ENCODE measurements at regions not wholly inside any gene's neighbourhood (a gene's known extent, or its start where the extent isn't known, plus 50 kb on each side); places are given as distances from the start of the nearest gene placed in this dataset.

DNA sequence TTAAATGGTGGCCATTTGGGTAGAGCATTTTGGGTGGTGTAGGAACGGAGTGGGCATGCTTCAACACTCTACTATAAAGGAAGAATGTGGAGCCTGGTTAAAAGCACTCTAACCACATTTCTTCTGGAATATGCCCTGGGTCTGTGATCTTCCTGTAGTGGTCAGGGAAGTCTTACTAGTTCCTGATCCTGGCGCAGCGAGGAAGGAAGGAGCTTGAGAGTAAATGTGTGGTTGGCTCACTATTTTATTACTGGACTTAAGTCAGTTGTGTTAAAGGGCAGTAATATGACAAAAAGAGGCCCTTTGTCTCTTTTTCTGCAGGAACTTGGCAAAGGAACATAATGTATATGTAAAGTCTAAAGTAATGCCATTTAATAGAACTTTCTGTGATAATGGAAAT lies 197.6 kb upstream of the ZPLD1 start:
- WGBS (ENCODE audit: insufficient coverage, insufficient replicate concordance, low lambda C conversion rate, missing lambda C conversion rate): 61% methylated on average over 3 of the region's 3 CpGs
- Histone ChIP-seq H3K4me1 (ENCODE audit: control insufficient read depth, insufficient read depth, low read length) (peaks cover 9% of the 10 kb centered on the region; the same call in 1 of the 2 replicates), H3K4me3 (no peak overlapping the region), H3K9me3 (replicated peaks; ENCODE audit: control insufficient read depth, insufficient read depth, low read length) (no peaks in the 10 kb centered on the region), H3K79me2 (ENCODE audit: control insufficient read depth, insufficient read depth, low read length) (no peaks in the 10 kb centered on the region), H3K27me3 (replicated peaks in 1 of 2; ENCODE audit: control insufficient read depth in 2 of 2, insufficient read depth in 2 of 2, low read length in 1 of 2) (no peaks in the 10 kb centered on the region; a peak in 1 of 4 replicates), H3K9ac (ENCODE audit: control insufficient read depth, insufficient read depth, low read length) (no peak overlapping the region), H3K36me3 (ENCODE audit: control insufficient read depth in 2 of 2, insufficient read depth in 2 of 2, low read length in 1 of 2) (no peaks in the 10 kb centered on the region), H4K20me1 (ENCODE audit: control insufficient read depth, insufficient read depth) (no peaks in the 10 kb centered on the region), H2AFZ (ENCODE audit: control insufficient read depth, low read depth, low read length) (no peak overlapping the region), H3K27ac (ENCODE audit: control insufficient read depth, insufficient read depth) (no peak overlapping the region), H3K4me2 (ENCODE audit: control insufficient read depth, insufficient read depth) (no peak overlapping the region)
- no TSS peak for BruUV-seq (replicated peaks)
- CTCF ChIA-PET: interaction anchor here (0.7 to 8.4 kb wide), 9 partner anchors 8 to 438 kb away, joined by 3 to 76 read pairs (median 4); no protein-coding TSS in a partner anchor
- SMC1A ChIA-PET (ENCODE audit: uncharacterized antibody, unreplicated experiment): interaction anchor here (1.0 to 2.8 kb wide), 5 partner anchors 8 to 435 kb away, joined by 3 to 14 read pairs (median 5); no protein-coding TSS in a partner anchor
- intact Hi-C loops (cut with micrococcal nuclease; ENCODE audit: unreplicated experiment): no loop called here
- RAD21 ChIA-PET (ENCODE audit: unreplicated experiment): interaction anchor here (2.7 kb wide), 1 partner anchor 8 kb away, joined by 16 read pairs; no protein-coding TSS in a partner anchor
- no peak for ATAC-seq
- no peak for FAIRE-seq
- no peak for TF ChIP-seq BMI1 (IDR thresholded peaks at IDR 0.05; ENCODE audit: borderline replicate concordance)
- no peak for TF ChIP-seq TAF1 (IDR thresholded peaks at IDR 0.05; ENCODE audit: borderline replicate concordance, low read depth, low read length)
- TF ChIP-seq, protein P1, sequence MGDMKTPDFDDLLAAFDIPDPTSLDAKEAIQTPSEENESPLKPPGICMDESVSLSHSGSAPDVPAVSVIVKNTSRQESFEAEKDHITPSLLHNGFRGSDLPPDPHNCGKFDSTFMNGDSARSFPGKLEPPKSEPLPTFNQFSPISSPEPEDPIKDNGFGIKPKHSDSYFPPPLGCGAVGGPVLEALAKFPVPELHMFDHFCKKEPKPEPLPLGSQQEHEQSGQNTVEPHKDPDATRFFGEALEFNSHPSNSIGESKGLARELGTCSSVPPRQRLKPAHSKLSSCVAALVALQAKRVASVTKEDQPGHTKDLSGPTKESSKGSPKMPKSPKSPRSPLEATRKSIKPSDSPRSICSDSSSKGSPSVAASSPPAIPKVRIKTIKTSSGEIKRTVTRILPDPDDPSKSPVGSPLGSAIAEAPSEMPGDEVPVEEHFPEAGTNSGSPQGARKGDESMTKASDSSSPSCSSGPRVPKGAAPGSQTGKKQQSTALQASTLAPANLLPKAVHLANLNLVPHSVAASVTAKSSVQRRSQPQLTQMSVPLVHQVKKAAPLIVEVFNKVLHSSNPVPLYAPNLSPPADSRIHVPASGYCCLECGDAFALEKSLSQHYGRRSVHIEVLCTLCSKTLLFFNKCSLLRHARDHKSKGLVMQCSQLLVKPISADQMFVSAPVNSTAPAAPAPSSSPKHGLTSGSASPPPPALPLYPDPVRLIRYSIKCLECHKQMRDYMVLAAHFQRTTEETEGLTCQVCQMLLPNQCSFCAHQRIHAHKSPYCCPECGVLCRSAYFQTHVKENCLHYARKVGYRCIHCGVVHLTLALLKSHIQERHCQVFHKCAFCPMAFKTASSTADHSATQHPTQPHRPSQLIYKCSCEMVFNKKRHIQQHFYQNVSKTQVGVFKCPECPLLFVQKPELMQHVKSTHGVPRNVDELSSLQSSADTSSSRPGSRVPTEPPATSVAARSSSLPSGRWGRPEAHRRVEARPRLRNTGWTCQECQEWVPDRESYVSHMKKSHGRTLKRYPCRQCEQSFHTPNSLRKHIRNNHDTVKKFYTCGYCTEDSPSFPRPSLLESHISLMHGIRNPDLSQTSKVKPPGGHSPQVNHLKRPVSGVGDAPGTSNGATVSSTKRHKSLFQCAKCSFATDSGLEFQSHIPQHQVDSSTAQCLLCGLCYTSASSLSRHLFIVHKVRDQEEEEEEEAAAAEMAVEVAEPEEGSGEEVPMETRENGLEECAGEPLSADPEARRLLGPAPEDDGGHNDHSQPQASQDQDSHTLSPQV (IDR thresholded peaks at IDR 0.05): no peak
- TF ChIP-seq ZNF384 (IDR thresholded peaks at IDR 0.05; ENCODE audit: borderline replicate concordance, low read depth, low read length): no peak
- TF ChIP-seq ZZZ3 (IDR thresholded peaks at IDR 0.05; ENCODE audit: control insufficient read depth, insufficient read length, low read depth): no peak
- TF ChIP-seq SUPT20H (IDR thresholded peaks at IDR 0.05; ENCODE audit: borderline replicate concordance, control insufficient read depth, low read depth, low read length): no peak
- TF ChIP-seq ZNF24 (IDR thresholded peaks at IDR 0.05): no peak
- TF ChIP-seq NFYB (IDR thresholded peaks at IDR 0.05; ENCODE audit: insufficient read depth, low read depth, low read length): no peak
- POLR2A ChIA-PET: no interaction called here
- in situ Hi-C loops (cut with MboI): no loop called here
- no peak for DNase-seq (ENCODE audit: low read depth, low spot score)
